HepG2 (cell line): ENCODE measurements at regions not wholly inside any gene's neighbourhood (a gene's known extent, or its start where the extent isn't known, plus 50 kb on each side); places are given as distances from the start of the nearest gene placed in this dataset.
A peak's percentile ranks its signal among the peaks of the same experiment; 100 is the strongest.

Experiments used
- ETV6 ChIP-seq: sonication (generic); formaldehyde crosslinking; conservative IDR thresholded peaks from 2 replicates; pipeline ENCODE4 v1.4.0; 2020; ENCODE audit warnings: missing genetic modification reagents
- FOXA1 ChIP-seq, 2 experiments: fragments of 450-650 bp in 1 of 2; sonication (generic) in 1 of 2; formaldehyde crosslinking in 1 of 2; IDR thresholded peaks; 2 replicates each; pipeline versions ENCODE4 v1.4.0 to v1.6.1; 2016 to 2020; ENCODE audit warnings: missing genetic modification reagents in 1 of 2
- HNRNPH1 ChIP-seq: fragments of 200-400 bp; formaldehyde crosslinking; optimal IDR thresholded peaks from 2 replicates; pipeline ENCODE3; 2017; ENCODE audit warnings: mild to moderate bottlenecking, low read depth, low read length
- KDM2A ChIP-seq: sonication (generic); formaldehyde crosslinking; IDR thresholded peaks from 2 replicates; pipeline ENCODE4 v1.4.0; 2020; ENCODE audit warnings: low read depth, missing genetic modification reagents, borderline replicate concordance
- MTA3 ChIP-seq: sonication (generic); formaldehyde crosslinking; IDR thresholded peaks from 2 replicates; pipeline ENCODE4 v1.4.0; 2020; ENCODE audit warnings: missing genetic modification reagents
- NFIB ChIP-seq: sonication (generic); formaldehyde crosslinking; IDR thresholded peaks from 2 replicates; pipeline ENCODE4 v1.9.0; 2021; ENCODE audit warnings: missing genetic modification reagents, mild to moderate bottlenecking, borderline replicate concordance
- POLR2A ChIP-seq, 2 experiments: IDR thresholded peaks; 2 replicates each; pipeline ENCODE4 v1.6.1; 2011; ENCODE audit warnings: low read depth in 2 of 2, low read length in 2 of 2, mild to moderate bottlenecking in 1 of 2, moderate library complexity in 1 of 2; ENCODE audit not compliant: insufficient read depth in 1 of 2
- POLR2AphosphoS2 ChIP-seq: IDR thresholded peaks from 2 replicates; pipeline ENCODE4 v1.6.1; 2011; ENCODE audit warnings: low read depth, low read length, improper control_type of control experiment
- RFX1 ChIP-seq: fragments of 450-650 bp; IDR thresholded peaks from 2 replicates; pipeline ENCODE4 v1.6.1; 2017
- SRSF4 ChIP-seq: fragments of 200-400 bp; formaldehyde crosslinking; IDR thresholded peaks from one replicate; pipeline ENCODE4 v1.6.1; 2018; ENCODE audit warnings: mild to moderate bottlenecking, low read depth, low read length, moderate library complexity; ENCODE audit not compliant: poor library complexity, severe bottlenecking
- TCF7L2 ChIP-seq: IDR thresholded peaks from 2 replicates; pipeline ENCODE4 v1.6.1; 2011; ENCODE audit warnings: mild to moderate bottlenecking, low read depth, low read length, moderate library complexity
- TGIF2 ChIP-seq: IDR thresholded peaks from 2 replicates; pipeline ENCODE4 v1.6.1; 2016; ENCODE audit warnings: control low read depth, missing compliant biosample characterization
- TRIM24 ChIP-seq: sonication (generic); formaldehyde crosslinking; IDR thresholded peaks from 2 replicates; pipeline ENCODE4 v1.8.0; 2022; ENCODE audit warnings: mild to moderate bottlenecking, missing genetic modification reagents
- U2AF2 ChIP-seq: fragments of 200-400 bp; formaldehyde crosslinking; IDR thresholded peaks from 2 replicates; pipeline ENCODE4 v1.6.1; 2017; ENCODE audit warnings: low read depth, mild to moderate bottlenecking, low read length
- ZBTB21 ChIP-seq: sonication (generic); formaldehyde crosslinking; IDR thresholded peaks from 2 replicates; pipeline ENCODE4 v1.4.0; 2020; ENCODE audit warnings: missing genetic modification reagents
- ZNF614 ChIP-seq: IDR thresholded peaks from 2 replicates; pipeline ENCODE4 v1.6.1; 2018; ENCODE audit warnings: missing biosample characterization, missing genetic modification reagents, inconsistent platforms, borderline replicate concordance
- TF ChIP-seq, protein P1 (sequence below): sonication (generic); formaldehyde crosslinking; IDR thresholded peaks from 2 replicates; pipeline ENCODE4 v1.9.0; 2021; ENCODE audit warnings: mild to moderate bottlenecking, missing genetic modification reagents
- TF ChIP-seq, protein P2 (sequence below): IDR thresholded peaks from 2 replicates; pipeline ENCODE4 v1.4.0; 2020; ENCODE audit warnings: mild to moderate bottlenecking, missing genetic modification reagents
- TF ChIP-seq, protein P3 (sequence below): sonication (generic); formaldehyde crosslinking; IDR thresholded peaks from 2 replicates; pipeline ENCODE4 v1.8.0; 2022; ENCODE audit warnings: missing genetic modification reagents, mild to moderate bottlenecking, inconsistent platforms, borderline replicate concordance

DNA sequence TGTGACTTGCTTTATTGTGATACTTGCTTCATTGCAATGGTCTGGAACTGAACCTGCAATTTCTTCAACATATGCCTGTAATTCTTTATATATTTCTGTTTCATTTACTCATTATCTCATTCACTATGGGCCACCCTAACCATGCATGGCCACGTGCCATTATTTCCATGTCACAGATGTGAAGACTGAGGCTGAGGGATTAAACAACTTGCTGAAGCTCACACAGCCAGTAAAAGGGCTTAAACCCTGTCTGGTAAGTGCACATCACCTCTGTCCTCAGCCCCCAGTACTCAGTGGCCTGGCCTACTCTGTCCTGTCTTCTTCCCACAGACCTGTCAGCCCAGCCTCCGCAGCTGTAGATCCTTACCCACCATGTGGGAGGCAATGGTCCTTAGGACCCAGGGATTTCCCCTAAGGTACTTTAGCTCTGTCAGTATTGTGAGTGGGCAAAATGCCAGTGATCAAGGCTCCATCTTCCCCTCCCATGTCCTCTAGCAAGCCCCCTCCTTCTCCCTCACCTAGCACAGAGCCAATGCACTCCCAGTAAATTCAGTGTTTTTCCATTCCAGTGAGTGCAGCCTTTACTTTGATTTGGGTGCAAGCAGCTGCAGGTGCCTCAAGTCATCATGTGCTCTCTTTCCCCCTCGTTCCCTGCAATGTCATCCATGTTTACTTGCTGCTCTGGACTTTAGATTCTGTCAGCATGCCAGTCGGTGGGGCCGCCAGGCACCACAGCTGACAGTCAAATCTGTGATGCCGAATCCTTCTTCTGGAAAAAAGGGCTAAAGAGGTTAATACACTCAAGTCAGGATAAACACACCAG, 228.2 kb upstream of the PROX1 start (continued):
- TF ChIP-seq, protein P1, sequence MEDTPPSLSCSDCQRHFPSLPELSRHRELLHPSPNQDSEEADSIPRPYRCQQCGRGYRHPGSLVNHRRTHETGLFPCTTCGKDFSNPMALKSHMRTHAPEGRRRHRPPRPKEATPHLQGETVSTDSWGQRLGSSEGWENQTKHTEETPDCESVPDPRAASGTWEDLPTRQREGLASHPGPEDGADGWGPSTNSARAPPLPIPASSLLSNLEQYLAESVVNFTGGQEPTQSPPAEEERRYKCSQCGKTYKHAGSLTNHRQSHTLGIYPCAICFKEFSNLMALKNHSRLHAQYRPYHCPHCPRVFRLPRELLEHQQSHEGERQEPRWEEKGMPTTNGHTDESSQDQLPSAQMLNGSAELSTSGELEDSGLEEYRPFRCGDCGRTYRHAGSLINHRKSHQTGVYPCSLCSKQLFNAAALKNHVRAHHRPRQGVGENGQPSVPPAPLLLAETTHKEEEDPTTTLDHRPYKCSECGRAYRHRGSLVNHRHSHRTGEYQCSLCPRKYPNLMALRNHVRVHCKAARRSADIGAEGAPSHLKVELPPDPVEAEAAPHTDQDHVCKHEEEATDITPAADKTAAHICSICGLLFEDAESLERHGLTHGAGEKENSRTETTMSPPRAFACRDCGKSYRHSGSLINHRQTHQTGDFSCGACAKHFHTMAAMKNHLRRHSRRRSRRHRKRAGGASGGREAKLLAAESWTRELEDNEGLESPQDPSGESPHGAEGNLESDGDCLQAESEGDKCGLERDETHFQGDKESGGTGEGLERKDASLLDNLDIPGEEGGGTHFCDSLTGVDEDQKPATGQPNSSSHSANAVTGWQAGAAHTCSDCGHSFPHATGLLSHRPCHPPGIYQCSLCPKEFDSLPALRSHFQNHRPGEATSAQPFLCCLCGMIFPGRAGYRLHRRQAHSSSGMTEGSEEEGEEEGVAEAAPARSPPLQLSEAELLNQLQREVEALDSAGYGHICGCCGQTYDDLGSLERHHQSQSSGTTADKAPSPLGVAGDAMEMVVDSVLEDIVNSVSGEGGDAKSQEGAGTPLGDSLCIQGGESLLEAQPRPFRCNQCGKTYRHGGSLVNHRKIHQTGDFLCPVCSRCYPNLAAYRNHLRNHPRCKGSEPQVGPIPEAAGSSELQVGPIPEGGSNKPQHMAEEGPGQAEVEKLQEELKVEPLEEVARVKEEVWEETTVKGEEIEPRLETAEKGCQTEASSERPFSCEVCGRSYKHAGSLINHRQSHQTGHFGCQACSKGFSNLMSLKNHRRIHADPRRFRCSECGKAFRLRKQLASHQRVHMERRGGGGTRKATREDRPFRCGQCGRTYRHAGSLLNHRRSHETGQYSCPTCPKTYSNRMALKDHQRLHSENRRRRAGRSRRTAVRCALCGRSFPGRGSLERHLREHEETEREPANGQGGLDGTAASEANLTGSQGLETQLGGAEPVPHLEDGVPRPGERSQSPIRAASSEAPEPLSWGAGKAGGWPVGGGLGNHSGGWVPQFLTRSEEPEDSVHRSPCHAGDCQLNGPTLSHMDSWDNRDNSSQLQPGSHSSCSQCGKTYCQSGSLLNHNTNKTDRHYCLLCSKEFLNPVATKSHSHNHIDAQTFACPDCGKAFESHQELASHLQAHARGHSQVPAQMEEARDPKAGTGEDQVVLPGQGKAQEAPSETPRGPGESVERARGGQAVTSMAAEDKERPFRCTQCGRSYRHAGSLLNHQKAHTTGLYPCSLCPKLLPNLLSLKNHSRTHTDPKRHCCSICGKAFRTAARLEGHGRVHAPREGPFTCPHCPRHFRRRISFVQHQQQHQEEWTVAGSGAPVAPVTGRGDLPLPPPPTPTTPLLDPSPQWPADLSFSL (CRISPR knock-in tag) = no peak
- TF ChIP-seq ZBTB21 (CRISPR knock-in tag) (no peak), TGIF2 (CRISPR knock-in tag) (peak; percentile 71; the same call in 1 of the 2 replicates), ZNF614 (CRISPR knock-in tag) (peak; percentile 97), TCF7L2 (no peak), FOXA1 (IDR thresholded peaks at IDR 0.05) (peak; percentile 72), FOXA1 (CRISPR knock-in tag; IDR thresholded peaks at IDR 0.05) (peak; percentile 98), TRIM24 (no peak), POLR2A (IDR thresholded peaks at IDR 0.05; ENCODE audit: insufficient read depth in 1 of 2, low read depth in 2 of 2, low read length in 2 of 2) (no peak), U2AF2 (no peak), POLR2AphosphoS2 (no peak), RFX1 (no peak), HNRNPH1 (no peak), ETV6 (CRISPR knock-in tag) (no peak), MTA3 (no peak), SRSF4 (no peak), KDM2A (CRISPR knock-in tag) (peak; percentile 77; the same call in 1 of the 2 replicates), NFIB (CRISPR knock-in tag) (no peak)
- TF ChIP-seq, protein P2, sequence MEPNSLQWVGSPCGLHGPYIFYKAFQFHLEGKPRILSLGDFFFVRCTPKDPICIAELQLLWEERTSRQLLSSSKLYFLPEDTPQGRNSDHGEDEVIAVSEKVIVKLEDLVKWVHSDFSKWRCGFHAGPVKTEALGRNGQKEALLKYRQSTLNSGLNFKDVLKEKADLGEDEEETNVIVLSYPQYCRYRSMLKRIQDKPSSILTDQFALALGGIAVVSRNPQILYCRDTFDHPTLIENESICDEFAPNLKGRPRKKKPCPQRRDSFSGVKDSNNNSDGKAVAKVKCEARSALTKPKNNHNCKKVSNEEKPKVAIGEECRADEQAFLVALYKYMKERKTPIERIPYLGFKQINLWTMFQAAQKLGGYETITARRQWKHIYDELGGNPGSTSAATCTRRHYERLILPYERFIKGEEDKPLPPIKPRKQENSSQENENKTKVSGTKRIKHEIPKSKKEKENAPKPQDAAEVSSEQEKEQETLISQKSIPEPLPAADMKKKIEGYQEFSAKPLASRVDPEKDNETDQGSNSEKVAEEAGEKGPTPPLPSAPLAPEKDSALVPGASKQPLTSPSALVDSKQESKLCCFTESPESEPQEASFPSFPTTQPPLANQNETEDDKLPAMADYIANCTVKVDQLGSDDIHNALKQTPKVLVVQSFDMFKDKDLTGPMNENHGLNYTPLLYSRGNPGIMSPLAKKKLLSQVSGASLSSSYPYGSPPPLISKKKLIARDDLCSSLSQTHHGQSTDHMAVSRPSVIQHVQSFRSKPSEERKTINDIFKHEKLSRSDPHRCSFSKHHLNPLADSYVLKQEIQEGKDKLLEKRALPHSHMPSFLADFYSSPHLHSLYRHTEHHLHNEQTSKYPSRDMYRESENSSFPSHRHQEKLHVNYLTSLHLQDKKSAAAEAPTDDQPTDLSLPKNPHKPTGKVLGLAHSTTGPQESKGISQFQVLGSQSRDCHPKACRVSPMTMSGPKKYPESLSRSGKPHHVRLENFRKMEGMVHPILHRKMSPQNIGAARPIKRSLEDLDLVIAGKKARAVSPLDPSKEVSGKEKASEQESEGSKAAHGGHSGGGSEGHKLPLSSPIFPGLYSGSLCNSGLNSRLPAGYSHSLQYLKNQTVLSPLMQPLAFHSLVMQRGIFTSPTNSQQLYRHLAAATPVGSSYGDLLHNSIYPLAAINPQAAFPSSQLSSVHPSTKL (CRISPR knock-in tag) = peak; percentile 95
- TF ChIP-seq, protein P3, sequence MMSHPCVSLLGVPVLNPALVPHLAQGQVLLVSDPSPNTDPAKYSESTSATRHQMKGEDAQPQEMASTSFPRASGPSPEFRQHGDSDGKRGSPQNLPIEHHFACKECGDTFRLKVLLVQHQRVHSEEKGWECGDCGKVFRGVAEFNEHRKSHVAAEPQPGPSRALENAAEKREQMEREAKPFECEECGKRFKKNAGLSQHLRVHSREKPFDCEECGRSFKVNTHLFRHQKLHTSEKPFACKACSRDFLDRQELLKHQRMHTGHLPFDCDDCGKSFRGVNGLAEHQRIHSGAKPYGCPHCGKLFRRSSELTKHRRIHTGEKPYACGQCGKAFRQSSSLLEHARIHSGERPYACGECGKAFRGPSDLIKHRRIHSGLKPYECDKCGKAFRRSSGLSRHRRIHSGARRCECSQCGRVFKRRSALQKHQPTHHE (CRISPR knock-in tag) = peak; percentile 68; the same call in 1 of the 2 replicates
